Adrenal gland (tissue), 5 donors: ENCODE measurements at regions not wholly inside any gene's neighbourhood (a gene's known extent, or its start where the extent isn't known, plus 50 kb on each side); places are given as distances from the start of the nearest gene placed in this dataset.

Source experiments
- CTCF ChIP-seq, 6 experiments: fragments of 450-650 bp in 4 of 6; fragments of 200-600 bp in 2 of 6; sonication (generic) in 1 of 6; IDR thresholded peaks; 1 replicate in 5 of 6; 2 replicates in 1 of 6; pipeline versions ENCODE4 v1.5.1 to v1.8.0; 2016 to 2021; ENCODE audit warnings: antibody characterized with exemption in 6 of 6, mild to moderate bottlenecking in 2 of 6, moderate library complexity in 1 of 6
- POLR2A ChIP-seq, 2 donors: fragments of 450-650 bp; IDR thresholded peaks; one replicate each; pipeline ENCODE4 v1.6.1; 2017; ENCODE audit warnings: antibody characterized with exemption in 2 of 2, mild to moderate bottlenecking in 2 of 2, moderate library complexity in 1 of 2
- donor health status: DM: no; HTN: no; CAD: no.

DNA sequence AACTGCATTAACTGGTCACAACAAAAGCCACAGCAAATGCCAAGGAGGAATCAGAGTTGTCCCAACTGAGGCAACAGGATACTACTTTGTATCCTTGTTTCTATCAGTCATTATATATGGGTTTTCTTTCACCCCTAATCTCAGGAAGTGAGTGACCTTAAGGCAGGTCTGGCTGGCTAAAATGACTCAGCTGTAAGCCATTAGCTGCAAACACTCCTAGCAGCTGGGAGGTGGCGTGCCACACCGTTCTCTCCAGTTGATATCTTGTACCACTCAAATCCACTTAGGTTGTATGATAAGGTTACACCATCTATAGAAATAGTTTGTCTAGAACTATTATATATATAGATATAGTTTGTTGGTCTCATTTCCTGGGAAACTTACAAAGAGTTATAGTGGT is 171.1 kb upstream of the MC4R start:
- TF ChIP-seq CTCF (IDR thresholded peaks at IDR 0.05) (no peak), POLR2A (IDR thresholded peaks at IDR 0.05) (no peak)
